ENCODE measurements at regions not wholly inside any gene's neighbourhood (a gene's known extent, or its start where the extent isn't known, plus 50 kb on each side); places are given as distances from the start of the nearest gene placed in this dataset.

DNA sequence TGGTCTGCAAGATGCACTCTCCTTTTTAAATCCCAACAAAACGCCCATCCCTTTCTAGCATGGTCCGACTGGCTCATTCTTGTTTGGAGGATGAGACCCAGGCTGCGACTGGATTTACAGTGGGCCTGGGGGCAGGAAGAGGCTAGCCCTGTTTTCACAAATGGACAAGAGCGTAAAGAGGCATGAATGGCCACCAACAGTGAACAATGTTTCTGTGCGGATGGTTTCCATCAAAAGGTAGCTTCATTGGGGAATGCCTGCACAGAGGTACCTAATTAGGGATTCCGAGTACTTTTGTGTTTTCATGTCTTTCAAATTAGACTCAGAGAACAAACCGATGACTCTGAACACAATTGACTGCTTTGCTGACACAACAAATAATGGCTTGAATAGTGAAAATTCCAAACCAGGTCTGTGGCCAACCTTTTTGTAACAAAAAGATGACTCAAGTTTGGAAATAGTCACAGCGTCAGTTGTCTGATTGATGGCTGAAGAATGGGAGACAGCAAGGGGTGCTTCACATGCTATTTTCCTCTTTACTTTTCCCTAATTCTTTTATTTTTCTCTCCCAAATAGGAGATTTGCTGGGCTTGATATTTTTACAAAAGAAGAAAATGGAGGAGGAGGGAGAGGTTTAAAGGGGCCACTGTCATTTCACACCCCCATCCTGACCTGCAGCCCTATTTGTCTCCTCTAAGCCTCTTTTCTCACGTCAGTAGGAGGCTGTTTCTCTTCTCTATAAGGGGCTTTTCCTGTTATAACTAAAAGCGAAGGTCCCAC lies 208.1 kb upstream of the S1PR3 start:
- H3K27me3 ChIP-seq (ENCODE audit: low read depth, low read length), result 0 out of 2 replicates have a peak, but pooled peaks cover 3% of the 10 kb centered on the region
- no peaks in the 10 kb centered on the region for H3K36me3 ChIP-seq (replicated peaks; ENCODE audit: low read depth, low read length)
- no peaks in the 10 kb centered on the region for H3K9me3 ChIP-seq (ENCODE audit: insufficient read depth, low read length)
- H4K20me1 ChIP-seq (ENCODE audit: insufficient read depth, low read length), result no peaks in the 10 kb centered on the region
- no peak overlapping the region for H2AFZ ChIP-seq (ENCODE audit: low read depth, low read length)
- H3K9ac ChIP-seq (ENCODE audit: low read length), result no peak overlapping the region
- H3K79me2 ChIP-seq (ENCODE audit: low read length), result no peaks in the 10 kb centered on the region
- H3K4me3 ChIP-seq (ENCODE audit: low read length), result no peak overlapping the region
- H3K4me1 ChIP-seq (ENCODE audit: low read length), result no peaks in the 10 kb centered on the region
- no peak overlapping the region for H3K4me2 ChIP-seq (ENCODE audit: low read length)
- H3K27ac ChIP-seq (ENCODE audit: low read length), result no peak overlapping the region
- TF ChIP-seq EZH2phosphoT487 (IDR thresholded peaks at IDR 0.05; ENCODE audit: low read depth), result no peak
- TF ChIP-seq, protein P1, sequence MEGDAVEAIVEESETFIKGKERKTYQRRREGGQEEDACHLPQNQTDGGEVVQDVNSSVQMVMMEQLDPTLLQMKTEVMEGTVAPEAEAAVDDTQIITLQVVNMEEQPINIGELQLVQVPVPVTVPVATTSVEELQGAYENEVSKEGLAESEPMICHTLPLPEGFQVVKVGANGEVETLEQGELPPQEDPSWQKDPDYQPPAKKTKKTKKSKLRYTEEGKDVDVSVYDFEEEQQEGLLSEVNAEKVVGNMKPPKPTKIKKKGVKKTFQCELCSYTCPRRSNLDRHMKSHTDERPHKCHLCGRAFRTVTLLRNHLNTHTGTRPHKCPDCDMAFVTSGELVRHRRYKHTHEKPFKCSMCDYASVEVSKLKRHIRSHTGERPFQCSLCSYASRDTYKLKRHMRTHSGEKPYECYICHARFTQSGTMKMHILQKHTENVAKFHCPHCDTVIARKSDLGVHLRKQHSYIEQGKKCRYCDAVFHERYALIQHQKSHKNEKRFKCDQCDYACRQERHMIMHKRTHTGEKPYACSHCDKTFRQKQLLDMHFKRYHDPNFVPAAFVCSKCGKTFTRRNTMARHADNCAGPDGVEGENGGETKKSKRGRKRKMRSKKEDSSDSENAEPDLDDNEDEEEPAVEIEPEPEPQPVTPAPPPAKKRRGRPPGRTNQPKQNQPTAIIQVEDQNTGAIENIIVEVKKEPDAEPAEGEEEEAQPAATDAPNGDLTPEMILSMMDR (IDR thresholded peaks at IDR 0.05; ENCODE audit: low read depth, low read length), result no peak

DNA sequence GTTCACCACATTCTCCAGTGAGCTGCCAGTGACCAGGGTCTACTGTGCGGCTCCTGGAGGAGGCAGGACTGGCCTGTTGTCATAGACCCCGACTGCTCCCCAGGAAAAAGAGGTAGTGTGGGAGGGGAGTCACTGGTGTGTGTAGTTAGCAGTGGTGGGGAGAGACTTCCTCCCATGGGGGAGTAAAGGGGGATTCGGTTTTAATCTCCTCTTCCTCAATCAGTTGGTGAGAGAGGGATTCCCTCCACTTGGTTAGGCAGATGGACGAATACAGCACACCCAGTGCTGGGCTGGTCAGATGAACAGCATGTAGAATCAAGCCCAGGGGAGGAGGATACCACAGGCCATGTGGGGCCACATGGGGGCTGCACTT lies 207.6 kb upstream of the S1PR3 start:
- Histone ChIP-seq H3K9ac (ENCODE audit: low read length) (no peak overlapping the region), H3K4me2 (ENCODE audit: low read length) (no peak overlapping the region), H2AFZ (ENCODE audit: low read depth, low read length) (no peak overlapping the region)

DNA sequence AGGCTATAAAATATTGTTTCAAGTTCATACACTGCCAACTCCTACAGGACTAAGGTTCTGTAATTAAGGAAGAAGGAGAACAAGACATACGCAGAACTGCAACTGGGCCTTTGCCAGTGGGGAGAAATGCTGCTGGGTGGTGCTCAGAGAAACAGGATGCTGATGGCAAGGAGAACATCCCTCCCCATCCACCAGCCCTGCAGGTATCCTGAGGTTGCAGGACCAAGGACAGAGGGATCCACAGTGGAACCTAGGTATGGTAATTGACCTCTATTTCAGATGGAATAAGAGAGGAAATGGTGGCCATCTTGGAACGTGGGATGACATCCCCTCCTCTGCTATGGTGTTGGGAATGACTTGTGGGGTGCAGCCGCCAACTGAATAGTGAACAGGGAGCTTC lies 206.3 kb upstream of the S1PR3 start:
- TF ChIP-seq, protein P1 (IDR thresholded peaks at IDR 0.05; ENCODE audit: low read depth, low read length), result no peak
- TF ChIP-seq EZH2phosphoT487 (IDR thresholded peaks at IDR 0.05; ENCODE audit: low read depth), result no peak
- 0 out of 2 replicates have a peak, but pooled peaks cover 3% of the 10 kb centered on the region for H3K27me3 ChIP-seq (ENCODE audit: low read depth, low read length)
- no peaks in the 10 kb centered on the region for H3K4me1 ChIP-seq (ENCODE audit: low read length)
- H4K20me1 ChIP-seq (ENCODE audit: insufficient read depth, low read length), result no peaks in the 10 kb centered on the region
- H3K36me3 ChIP-seq (replicated peaks; ENCODE audit: low read depth, low read length), result no peaks in the 10 kb centered on the region
- no peaks in the 10 kb centered on the region for H3K79me2 ChIP-seq (ENCODE audit: low read length)
- no peak overlapping the region for H2AFZ ChIP-seq (ENCODE audit: low read depth, low read length)
- no peaks in the 10 kb centered on the region for H3K9me3 ChIP-seq (ENCODE audit: insufficient read depth, low read length)
- H3K9ac ChIP-seq (ENCODE audit: low read length), result no peak overlapping the region
- H3K27ac ChIP-seq (ENCODE audit: low read length), result no peak overlapping the region
- no peak overlapping the region for H3K4me3 ChIP-seq (ENCODE audit: low read length)
- H3K4me2 ChIP-seq (ENCODE audit: low read length), result no peak overlapping the region

More for the DNA sequence above, 207.6 kb upstream of the S1PR3 start:
- Histone ChIP-seq H3K4me3 (ENCODE audit: low read length) (no peak overlapping the region), H3K27ac (ENCODE audit: low read length) (no peak overlapping the region), H3K4me1 (ENCODE audit: low read length) (no peaks in the 10 kb centered on the region), H4K20me1 (ENCODE audit: insufficient read depth, low read length) (no peaks in the 10 kb centered on the region), H3K27me3 (ENCODE audit: low read depth, low read length) (0 out of 2 replicates have a peak, but pooled peaks cover 3% of the 10 kb centered on the region), H3K79me2 (ENCODE audit: low read length) (no peaks in the 10 kb centered on the region), H3K36me3 (replicated peaks; ENCODE audit: low read depth, low read length) (no peaks in the 10 kb centered on the region), H3K9me3 (ENCODE audit: insufficient read depth, low read length) (no peaks in the 10 kb centered on the region)
- TF ChIP-seq EZH2phosphoT487 (IDR thresholded peaks at IDR 0.05; ENCODE audit: low read depth), result no peak
- TF ChIP-seq, protein P1 (IDR thresholded peaks at IDR 0.05; ENCODE audit: low read depth, low read length), result no peak

DNA sequence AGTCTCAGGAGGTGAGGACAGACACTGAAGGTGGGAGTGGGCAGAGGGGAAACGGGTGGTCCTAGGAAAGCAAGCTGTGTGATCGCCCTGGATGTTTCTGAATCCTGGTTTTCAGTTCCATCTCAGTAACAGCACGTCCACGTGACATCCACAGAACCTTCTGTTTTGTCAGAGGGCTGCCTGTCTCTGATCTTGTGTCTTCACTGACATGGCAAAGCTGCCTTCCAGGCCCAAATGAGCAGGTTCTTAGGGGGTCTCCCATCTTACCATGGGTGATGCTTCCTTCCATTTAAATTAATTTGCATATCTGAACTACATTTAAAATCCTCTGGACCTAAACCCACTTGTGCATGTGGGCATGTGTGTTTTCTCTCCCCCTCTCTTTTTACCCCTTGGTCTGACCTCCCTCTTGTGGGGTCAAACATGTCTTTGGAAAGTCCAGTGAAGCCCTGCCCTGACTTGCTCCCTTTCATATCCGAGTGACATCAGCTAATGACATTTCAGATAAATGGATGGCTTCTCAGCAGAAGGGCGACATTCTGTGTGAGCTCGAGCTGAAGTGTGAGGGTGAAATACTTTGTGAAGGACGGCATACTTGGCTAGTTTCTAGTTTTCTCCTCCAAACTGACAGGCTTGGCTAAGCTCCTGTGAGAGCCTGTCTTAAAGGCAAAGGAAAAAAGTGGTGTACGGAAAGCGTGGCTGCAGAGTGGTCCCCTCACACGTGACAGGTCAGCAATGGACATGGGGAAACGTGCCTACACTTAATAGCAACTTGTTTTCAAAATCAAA lies 204.8 kb upstream of the S1PR3 start:
- Histone ChIP-seq H2AFZ (ENCODE audit: low read depth, low read length) (no peak overlapping the region), H3K4me2 (ENCODE audit: low read length) (no peak overlapping the region)

More for the DNA sequence above, 204.8 kb upstream of the S1PR3 start:
- Histone ChIP-seq H3K27ac (ENCODE audit: low read length) (no peak overlapping the region), H3K79me2 (ENCODE audit: low read length) (no peaks in the 10 kb centered on the region), H3K9me3 (ENCODE audit: insufficient read depth, low read length) (no peaks in the 10 kb centered on the region), H3K4me1 (ENCODE audit: low read length) (no peaks in the 10 kb centered on the region), H4K20me1 (ENCODE audit: insufficient read depth, low read length) (no peaks in the 10 kb centered on the region), H3K4me3 (ENCODE audit: low read length) (no peak overlapping the region), H3K27me3 (ENCODE audit: low read depth, low read length) (no peaks in the 10 kb centered on the region), H3K9ac (ENCODE audit: low read length) (no peak overlapping the region), H3K36me3 (replicated peaks; ENCODE audit: low read depth, low read length) (no peaks in the 10 kb centered on the region)
- no peak for TF ChIP-seq EZH2phosphoT487 (IDR thresholded peaks at IDR 0.05; ENCODE audit: low read depth)
- TF ChIP-seq, protein P1 (IDR thresholded peaks at IDR 0.05; ENCODE audit: low read depth, low read length), result no peak
